Mucosa of descending colon (tissue), 3 donors: ENCODE measurements at regions not wholly inside any gene's neighbourhood (a gene's known extent, or its start where the extent isn't known, plus 50 kb on each side); places are given as distances from the start of the nearest gene placed in this dataset.

Experiments used
- ATAC-seq: fragments of 200-7000 bp; cut with Tn5 transposase; one replicate; pipeline ENCODE4 v1.9.1; 2020; ENCODE audit warnings: mild to moderate bottlenecking, moderate library complexity
- DNase-seq, 3 donors: peaks; one replicate each; pipeline ENCODE4 v3.0.0-alpha.2; 2020
- H3K36me3 ChIP-seq: fragments of 200-600 bp; one replicate; pipeline ENCODE4 v1.8.0; 2021; ENCODE audit warnings: low read depth, mild to moderate bottlenecking
- H3K4me1 ChIP-seq: fragments of 200-600 bp; one replicate; pipeline ENCODE4 v1.8.0; 2021; ENCODE audit warnings: low read depth, mild to moderate bottlenecking
- H3K4me3 ChIP-seq: fragments of 200-600 bp; one replicate; pipeline ENCODE4 v1.8.0; 2021; ENCODE audit warnings: mild to moderate bottlenecking
- H3K9me3 ChIP-seq: fragments of 200-600 bp; one replicate; pipeline ENCODE4 v1.8.0; 2021; ENCODE audit warnings: mild to moderate bottlenecking
- intact Hi-C, 2 donors: fragments of 100-400 bp; cut with DNase I in 1 of 2; cut with micrococcal nuclease in 1 of 2; formaldehyde crosslinking; loops; one replicate each; pipeline versions ENCODE4 v1.11.0 to v1.11.1; 2022; cut with DNase I, micrococcal nuclease
- TF ChIP-seq, protein P1 (sequence below): fragments of 200-600 bp; IDR thresholded peaks from one replicate; pipeline ENCODE4 v1.8.0; 2022; ENCODE audit warnings: antibody characterized with exemption, mild to moderate bottlenecking
- donor health status: DM: no; HTN: no; CAD: no; lungs with moderate emphysema.
- donor health status: DM: no; HTN: no; CAD: no.
- donor health status: DM: no; HTN: yes; CAD: no.

DNA sequence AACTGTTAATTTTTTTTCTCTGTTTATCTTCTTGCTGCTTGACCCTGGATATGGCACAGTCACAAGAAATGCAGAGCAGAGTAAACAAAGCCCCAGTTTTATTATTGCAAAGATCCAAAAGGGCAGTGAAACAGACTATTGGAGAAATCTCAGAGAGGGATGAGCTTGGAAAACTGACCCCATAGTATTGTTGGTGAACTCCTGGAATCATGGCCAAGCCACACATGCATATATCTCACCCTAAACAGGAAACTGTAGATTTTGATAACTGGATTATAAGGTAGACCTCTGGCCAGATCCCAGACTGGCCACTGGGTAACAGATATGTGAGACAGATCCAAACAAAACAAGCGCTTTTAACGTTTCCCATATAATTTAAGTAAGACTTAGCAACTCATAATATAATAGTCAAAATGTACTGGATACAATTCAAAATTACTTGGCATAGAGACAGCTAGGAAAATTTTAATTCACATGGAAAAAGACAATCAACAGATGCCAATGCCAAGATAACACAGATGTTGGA, 263.5 kb upstream of the SEMA6A start:
- no peaks in the 10 kb centered on the region for H3K36me3 ChIP-seq
- H3K9me3 ChIP-seq: no peaks in the 10 kb centered on the region
- TF ChIP-seq, protein P1, sequence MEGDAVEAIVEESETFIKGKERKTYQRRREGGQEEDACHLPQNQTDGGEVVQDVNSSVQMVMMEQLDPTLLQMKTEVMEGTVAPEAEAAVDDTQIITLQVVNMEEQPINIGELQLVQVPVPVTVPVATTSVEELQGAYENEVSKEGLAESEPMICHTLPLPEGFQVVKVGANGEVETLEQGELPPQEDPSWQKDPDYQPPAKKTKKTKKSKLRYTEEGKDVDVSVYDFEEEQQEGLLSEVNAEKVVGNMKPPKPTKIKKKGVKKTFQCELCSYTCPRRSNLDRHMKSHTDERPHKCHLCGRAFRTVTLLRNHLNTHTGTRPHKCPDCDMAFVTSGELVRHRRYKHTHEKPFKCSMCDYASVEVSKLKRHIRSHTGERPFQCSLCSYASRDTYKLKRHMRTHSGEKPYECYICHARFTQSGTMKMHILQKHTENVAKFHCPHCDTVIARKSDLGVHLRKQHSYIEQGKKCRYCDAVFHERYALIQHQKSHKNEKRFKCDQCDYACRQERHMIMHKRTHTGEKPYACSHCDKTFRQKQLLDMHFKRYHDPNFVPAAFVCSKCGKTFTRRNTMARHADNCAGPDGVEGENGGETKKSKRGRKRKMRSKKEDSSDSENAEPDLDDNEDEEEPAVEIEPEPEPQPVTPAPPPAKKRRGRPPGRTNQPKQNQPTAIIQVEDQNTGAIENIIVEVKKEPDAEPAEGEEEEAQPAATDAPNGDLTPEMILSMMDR: no peak
- ATAC-seq (no peak), DNase-seq (no peak)
- H3K4me1 ChIP-seq: no peaks in the 10 kb centered on the region
- no peak overlapping the region for H3K4me3 ChIP-seq
- intact Hi-C loops: no loop called here

DNA sequence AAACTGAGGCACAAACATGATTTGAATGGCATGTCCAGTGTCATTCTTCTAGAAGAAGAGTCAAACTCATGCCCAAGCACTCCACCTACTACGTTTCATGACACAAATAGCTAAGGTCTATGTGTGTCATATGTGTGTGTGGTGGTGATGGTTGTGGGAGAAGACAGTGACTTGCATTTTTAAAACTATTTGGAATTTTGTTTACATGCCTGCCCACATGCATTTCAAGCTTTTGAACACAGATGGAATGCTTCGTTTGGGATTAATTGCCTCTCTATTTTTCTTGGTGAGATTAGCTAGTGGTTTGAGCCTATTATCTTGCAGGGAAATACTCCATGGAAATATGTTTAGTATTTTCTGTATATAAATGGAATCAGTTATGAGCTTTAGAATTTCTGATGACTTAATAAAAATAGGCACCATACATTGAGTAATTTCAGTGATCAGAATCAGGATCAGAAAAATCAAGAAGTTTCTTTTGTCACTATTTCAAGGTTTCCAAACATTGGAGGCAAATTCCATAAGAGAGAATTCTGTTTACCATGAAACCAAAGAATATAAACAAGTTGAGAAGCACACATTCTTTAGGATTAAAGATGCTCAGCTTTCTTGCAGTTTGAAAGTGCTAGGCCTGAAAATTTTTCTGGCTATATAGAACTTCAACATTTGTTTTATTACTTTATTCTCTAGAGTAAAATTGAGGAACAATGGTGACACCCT, 260.3 kb upstream of the SEMA6A start:
- Histone ChIP-seq H3K9me3 (no peaks in the 10 kb centered on the region), H3K36me3 (no peaks in the 10 kb centered on the region), H3K4me1 (no peaks in the 10 kb centered on the region), H3K4me3 (no peak overlapping the region)
- DNase-seq: no peak
- TF ChIP-seq, protein P1: no peak
- intact Hi-C loops: no loop called here
- no peak for ATAC-seq

DNA sequence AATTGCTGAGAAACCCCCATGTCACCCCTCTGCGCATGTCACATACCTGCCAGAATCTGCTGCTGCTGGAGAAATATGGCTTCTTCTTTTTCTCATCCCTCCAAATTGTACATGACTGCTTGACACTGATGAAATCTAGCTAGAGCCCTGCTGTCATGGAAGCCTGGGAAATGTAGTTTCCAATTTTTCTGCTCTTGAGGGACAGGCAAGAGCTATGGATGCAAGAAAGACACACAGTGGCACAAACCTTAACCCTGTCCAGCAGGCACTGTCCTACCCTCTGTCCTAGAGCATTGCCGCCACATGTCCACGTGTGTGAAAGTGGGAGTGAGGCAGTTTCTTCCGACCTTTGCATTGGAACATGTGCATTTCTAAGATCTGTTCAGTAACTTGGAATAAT, 255.5 kb upstream of the SEMA6A start:
- H3K9me3 ChIP-seq: no peaks in the 10 kb centered on the region
- ATAC-seq: no peak
- no peaks in the 10 kb centered on the region for H3K4me1 ChIP-seq
- intact Hi-C loops: no loop called here
- H3K36me3 ChIP-seq: no peaks in the 10 kb centered on the region
- H3K4me3 ChIP-seq: no peak overlapping the region
- TF ChIP-seq, protein P1: no peak
- no peak for DNase-seq

DNA sequence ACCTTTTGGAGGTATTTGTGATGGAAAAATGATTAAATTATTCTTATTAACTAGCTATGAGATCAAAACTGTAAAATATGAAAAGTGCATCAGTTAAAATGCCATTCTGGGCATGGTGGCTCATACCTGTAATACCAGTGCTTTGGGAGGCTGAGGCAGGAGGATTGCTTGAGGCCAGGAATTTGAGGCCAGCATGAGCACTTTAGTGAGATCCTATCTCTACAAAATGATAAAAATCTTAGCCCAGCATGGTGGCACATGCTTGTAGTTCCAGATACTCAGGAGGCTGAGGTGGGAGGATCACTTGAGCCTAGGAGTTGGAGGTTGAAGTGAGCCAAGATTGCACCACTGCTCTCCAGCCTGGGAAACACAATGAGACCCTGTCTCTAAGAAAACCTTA, 252.5 kb upstream of the SEMA6A start:
- intact Hi-C loops: no loop called here
- no peak for ATAC-seq

DNA sequence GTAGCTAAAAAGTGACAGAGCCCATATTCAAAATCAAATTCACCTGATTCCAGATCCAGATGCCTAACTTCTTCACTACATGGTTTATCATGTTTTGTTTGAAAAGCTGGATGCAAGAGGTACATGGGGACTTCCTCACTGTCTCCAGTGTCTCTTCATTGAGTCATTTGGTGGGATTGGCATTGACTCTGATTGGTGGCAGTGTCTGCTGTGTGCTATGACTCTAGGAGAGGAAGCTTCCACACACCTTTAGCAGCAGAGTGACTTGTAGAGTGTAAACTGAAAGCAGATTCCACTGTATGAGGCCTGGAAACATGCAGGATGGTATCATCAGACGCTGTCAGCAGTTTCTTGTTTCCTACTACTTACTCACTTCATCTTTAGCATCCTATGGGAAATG, 250.9 kb upstream of the SEMA6A start:
- ATAC-seq (no peak), DNase-seq (no peak)
- TF ChIP-seq, protein P1: no peak
- intact Hi-C loops: no loop called here
- no peaks in the 10 kb centered on the region for H3K4me1 ChIP-seq
- H3K9me3 ChIP-seq: no peaks in the 10 kb centered on the region
- H3K4me3 ChIP-seq: no peak overlapping the region
- H3K36me3 ChIP-seq: no peaks in the 10 kb centered on the region

More for the DNA sequence above, 252.5 kb upstream of the SEMA6A start:
- no peak overlapping the region for H3K4me3 ChIP-seq
- H3K4me1 ChIP-seq: no peaks in the 10 kb centered on the region
- H3K36me3 ChIP-seq: no peaks in the 10 kb centered on the region
- no peaks in the 10 kb centered on the region for H3K9me3 ChIP-seq
- no peak for DNase-seq
- TF ChIP-seq, protein P1: no peak
